WTC11 (cell line): ENCODE measurements at regions not wholly inside any gene's neighbourhood (a gene's known extent, or its start where the extent isn't known, plus 50 kb on each side); places are given as distances from the start of the nearest gene placed in this dataset.

Source experiments
- ATAC-seq: fragments of 200-7000 bp; cut with Tn5 transposase; 2 replicates; pipeline ENCODE4 v1.10.0; 2021; ENCODE audit warnings: mild to moderate bottlenecking, moderate library complexity
- CTCF ChIA-PET: fragments of 300-600 bp; sonication (Branson Sonifier 250); formaldehyde crosslinking; loops from one replicate; lab custom pipeline; 2021; ENCODE audit warnings: antibody characterized with exemption; lab: Charles Lee
- POLR2A ChIA-PET: fragments of 350-600 bp; sonication (Branson Sonifier 250); formaldehyde crosslinking; loops from one replicate; lab custom pipeline; 2021; ENCODE audit warnings: antibody characterized with exemption; lab: Charles Lee
- DNase-seq: peaks from one replicate; pipeline ENCODE4 v3.0.0; 2021; ENCODE audit warnings: low spot score
- H3K27ac Mint-ChIP-seq: 2 replicates; pipeline ENCODE4 v1.8.0; 2021; ENCODE audit warnings: mixed read lengths
- H3K27me3 Mint-ChIP-seq: 2 replicates; pipeline ENCODE4 v1.8.0; 2021; ENCODE audit warnings: low read depth, mild to moderate bottlenecking, moderate library complexity, mixed read lengths
- H3K36me3 Mint-ChIP-seq: 2 replicates; pipeline ENCODE4 v1.8.0; 2021; ENCODE audit warnings: mixed read lengths
- H3K4me1 Mint-ChIP-seq: 2 replicates; pipeline ENCODE4 v1.8.0; 2022; ENCODE audit warnings: mixed read lengths
- H3K4me3 Mint-ChIP-seq: 2 replicates; pipeline ENCODE4 v1.8.0; 2021; ENCODE audit warnings: mild to moderate bottlenecking, moderate library complexity, mixed read lengths
- H3K9me3 Mint-ChIP-seq: 2 replicates; pipeline ENCODE4 v1.8.0; 2021; ENCODE audit warnings: mixed read lengths
- AFF4 ChIP-seq: sonication (generic); formaldehyde crosslinking; IDR thresholded peaks from 2 replicates; pipeline ENCODE4 v1.8.1; 2023; ENCODE audit warnings: mild to moderate bottlenecking, missing genetic modification reagents, borderline replicate concordance
- CREM ChIP-seq: sonication (generic); formaldehyde crosslinking; IDR thresholded peaks from 2 replicates; pipeline ENCODE4 v1.8.1; 2022; ENCODE audit warnings: mild to moderate bottlenecking, missing genetic modification reagents, moderate library complexity
- E2F5 ChIP-seq: sonication (generic); formaldehyde crosslinking; IDR thresholded peaks from 2 replicates; pipeline ENCODE4 v1.8.1; 2022; ENCODE audit warnings: mild to moderate bottlenecking, moderate library complexity, missing genetic modification reagents
- ERG ChIP-seq: fragments of 250-450 bp; sonication (Bioruptor Pico); IDR thresholded peaks from 2 replicates; pipeline ENCODE4 v1.8.0; 2021; ENCODE audit warnings: mild to moderate bottlenecking
- NFATC4 ChIP-seq: fragments of 250-450 bp; sonication (Bioruptor Pico); IDR thresholded peaks from 2 replicates; pipeline ENCODE4 v1.9.0; 2021; ENCODE audit warnings: mild to moderate bottlenecking
- NFYB ChIP-seq: sonication (generic); formaldehyde crosslinking; conservative IDR thresholded peaks from 2 replicates; pipeline ENCODE4 v1.8.0; 2022; ENCODE audit warnings: low read depth, missing genetic modification reagents
- NR3C1 ChIP-seq: sonication (generic); formaldehyde crosslinking; conservative IDR thresholded peaks from 2 replicates; pipeline ENCODE4 v1.8.1; 2023; ENCODE audit warnings: low read depth, mild to moderate bottlenecking, missing genetic modification reagents
- PRDM15 ChIP-seq: sonication (generic); formaldehyde crosslinking; IDR thresholded peaks from 2 replicates; pipeline ENCODE4 v1.8.0; 2022; ENCODE audit warnings: missing genetic modification reagents
- RELA ChIP-seq: sonication (generic); formaldehyde crosslinking; IDR thresholded peaks from 2 replicates; pipeline ENCODE4 v1.8.1; 2022; ENCODE audit warnings: missing genetic modification reagents, mild to moderate bottlenecking, borderline replicate concordance
- RORB ChIP-seq: fragments of 250-450 bp; sonication (Bioruptor Pico); IDR thresholded peaks from 2 replicates; pipeline ENCODE4 v1.9.0; 2021; ENCODE audit warnings: mild to moderate bottlenecking
- SMAD3 ChIP-seq: sonication (generic); formaldehyde crosslinking; IDR thresholded peaks from 2 replicates; pipeline ENCODE4 v1.8.0; 2022; ENCODE audit warnings: missing genetic modification reagents, mild to moderate bottlenecking, borderline replicate concordance
- SMAD4 ChIP-seq: sonication (generic); formaldehyde crosslinking; IDR thresholded peaks from 2 replicates; pipeline ENCODE4 v1.8.0; 2022; ENCODE audit warnings: mild to moderate bottlenecking, missing genetic modification reagents
- SOX15 ChIP-seq: fragments of 250-450 bp; sonication (Bioruptor Pico); IDR thresholded peaks from 2 replicates; pipeline ENCODE4 v1.9.0; 2021; ENCODE audit warnings: mild to moderate bottlenecking
- ZBTB21 ChIP-seq: sonication (generic); formaldehyde crosslinking; IDR thresholded peaks from 2 replicates; pipeline ENCODE4 v1.8.1; 2023; ENCODE audit warnings: mild to moderate bottlenecking, missing genetic modification reagents, borderline replicate concordance
- ZNF219 ChIP-seq: sonication (generic); formaldehyde crosslinking; IDR thresholded peaks from 2 replicates; pipeline ENCODE4 v1.8.0; 2023; ENCODE audit warnings: missing genetic modification reagents, mild to moderate bottlenecking, borderline replicate concordance
- ZNF232 ChIP-seq: sonication (generic); formaldehyde crosslinking; IDR thresholded peaks from 2 replicates; pipeline ENCODE4 v1.8.0; 2022; ENCODE audit warnings: mild to moderate bottlenecking, missing genetic modification reagents
- ZNF263 ChIP-seq: sonication (generic); formaldehyde crosslinking; IDR thresholded peaks from 2 replicates; pipeline ENCODE4 v1.8.1; 2022; ENCODE audit warnings: low read depth, mild to moderate bottlenecking, moderate library complexity, missing genetic modification reagents
- ZNF281 ChIP-seq: sonication (generic); formaldehyde crosslinking; IDR thresholded peaks from 2 replicates; pipeline ENCODE4 v1.8.0; 2023; ENCODE audit warnings: mild to moderate bottlenecking, missing genetic modification reagents
- ZNF317 ChIP-seq: sonication (generic); formaldehyde crosslinking; IDR thresholded peaks from 2 replicates; pipeline ENCODE4 v1.8.1; 2023; ENCODE audit warnings: low read depth, mild to moderate bottlenecking, moderate library complexity, missing genetic modification reagents, borderline replicate concordance

GRCh38 chr5:104023739-104024138, 461.1 kb upstream of the NUDT12 start (continued):
- TF ChIP-seq NR3C1 (CRISPR knock-in tag) (no peak), RORB (CRISPR knock-in tag) (no peak), PRDM15 (no peak)
- TF ChIP-seq, all 79 proteins: peak for 0

- Mint-ChIP-seq H3K9me3 (peaks cover 39% of the 10 kb centered on the region), H3K4me1 (no peaks in the 10 kb centered on the region; the same call in 1 of the 2 replicates), H3K36me3 (peaks cover 21% of the 10 kb centered on the region), H3K27me3 (no peaks in the 10 kb centered on the region), H3K27ac (no peak overlapping the region), H3K4me3 (no peak overlapping the region)
- TF ChIP-seq ZNF232 (CRISPR knock-in tag) (no peak), ZNF219 (CRISPR knock-in tag) (no peak), NFYB (no peak), AFF4 (CRISPR knock-in tag) (no peak), ZNF281 (CRISPR knock-in tag) (no peak), RELA (CRISPR knock-in tag) (no peak), ERG (no peak), NFATC4 (CRISPR knock-in tag) (no peak), CREM (CRISPR knock-in tag) (no peak), SMAD3 (CRISPR knock-in tag) (no peak), ZBTB21 (CRISPR knock-in tag) (no peak), ZNF263 (CRISPR knock-in tag) (no peak), E2F5 (CRISPR knock-in tag) (no peak), SMAD4 (no peak), SOX15 (CRISPR knock-in tag) (no peak), ZNF317 (no peak)
- CTCF ChIA-PET: no interaction called here
- POLR2A ChIA-PET: no interaction called here
- no peak for DNase-seq
- no peak for ATAC-seq
These were observed 457.4 kb upstream of the NUDT12 start for GRCh38 chr5:104019956-104020355.
